ENCODE measurements at regions not wholly inside any gene's neighbourhood (a gene's known extent, or its start where the extent isn't known, plus 50 kb on each side); places are given as distances from the start of the nearest gene placed in this dataset.
"Not testable (repeated sequence)": the region's sequence is repeated elsewhere in the genome, so short reads cannot be mapped to it uniquely, and the experiment has no call there.

DNA sequence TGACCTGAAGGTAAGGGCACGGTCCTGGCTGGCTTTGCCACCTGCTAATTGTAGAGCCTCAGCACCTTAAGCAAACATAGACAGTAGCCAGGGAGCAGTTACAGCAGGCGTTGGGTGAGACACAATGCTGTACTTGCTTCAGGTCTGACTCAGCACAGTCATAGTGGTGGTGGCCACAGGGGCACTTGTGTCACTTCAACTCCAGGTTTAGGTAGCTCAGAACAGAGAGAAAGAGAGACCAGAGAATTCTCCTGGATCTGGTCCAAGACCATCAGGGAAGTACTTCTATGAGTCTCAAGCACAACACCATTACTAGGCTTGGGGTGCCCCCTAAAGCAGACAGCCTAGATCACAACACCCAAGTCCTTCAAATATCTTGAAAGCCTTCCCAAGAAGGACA lies 204.4 kb downstream of the OTOL1 start:
- no peak overlapping the region for H3K4me3 ChIP-seq (replicated peaks; ENCODE audit: low read depth, low read length)
- no peak for DNase-seq (ENCODE audit: low read depth)
- TF ChIP-seq, protein P1, sequence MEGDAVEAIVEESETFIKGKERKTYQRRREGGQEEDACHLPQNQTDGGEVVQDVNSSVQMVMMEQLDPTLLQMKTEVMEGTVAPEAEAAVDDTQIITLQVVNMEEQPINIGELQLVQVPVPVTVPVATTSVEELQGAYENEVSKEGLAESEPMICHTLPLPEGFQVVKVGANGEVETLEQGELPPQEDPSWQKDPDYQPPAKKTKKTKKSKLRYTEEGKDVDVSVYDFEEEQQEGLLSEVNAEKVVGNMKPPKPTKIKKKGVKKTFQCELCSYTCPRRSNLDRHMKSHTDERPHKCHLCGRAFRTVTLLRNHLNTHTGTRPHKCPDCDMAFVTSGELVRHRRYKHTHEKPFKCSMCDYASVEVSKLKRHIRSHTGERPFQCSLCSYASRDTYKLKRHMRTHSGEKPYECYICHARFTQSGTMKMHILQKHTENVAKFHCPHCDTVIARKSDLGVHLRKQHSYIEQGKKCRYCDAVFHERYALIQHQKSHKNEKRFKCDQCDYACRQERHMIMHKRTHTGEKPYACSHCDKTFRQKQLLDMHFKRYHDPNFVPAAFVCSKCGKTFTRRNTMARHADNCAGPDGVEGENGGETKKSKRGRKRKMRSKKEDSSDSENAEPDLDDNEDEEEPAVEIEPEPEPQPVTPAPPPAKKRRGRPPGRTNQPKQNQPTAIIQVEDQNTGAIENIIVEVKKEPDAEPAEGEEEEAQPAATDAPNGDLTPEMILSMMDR (IDR thresholded peaks at IDR 0.05; ENCODE audit: low read length, missing control alignments) = no peak

DNA sequence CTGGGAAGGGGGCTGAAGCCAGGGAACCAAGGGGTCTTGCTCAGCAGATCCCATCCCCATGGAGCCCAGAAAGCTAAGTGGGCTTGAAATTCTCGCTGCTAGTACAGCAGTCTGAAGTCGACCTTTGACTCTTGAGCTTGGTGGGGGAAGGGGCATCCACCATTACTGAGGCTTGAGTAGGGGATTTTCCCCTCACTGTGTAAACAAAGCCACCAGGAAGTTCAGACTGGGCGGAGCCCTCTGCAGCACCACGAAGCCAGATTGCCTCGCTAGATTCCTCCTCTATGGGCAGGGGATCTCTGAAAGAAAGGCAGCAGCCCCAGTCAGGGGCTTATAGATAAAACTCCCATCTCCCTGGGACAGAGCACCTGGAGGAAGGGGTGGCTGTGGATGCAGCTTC lies 210.6 kb downstream of the OTOL1 start:
- not testable (repeated sequence) for DNase-seq (ENCODE audit: low read depth); H3K4me3 ChIP-seq (replicated peaks; ENCODE audit: low read depth, low read length)

DNA sequence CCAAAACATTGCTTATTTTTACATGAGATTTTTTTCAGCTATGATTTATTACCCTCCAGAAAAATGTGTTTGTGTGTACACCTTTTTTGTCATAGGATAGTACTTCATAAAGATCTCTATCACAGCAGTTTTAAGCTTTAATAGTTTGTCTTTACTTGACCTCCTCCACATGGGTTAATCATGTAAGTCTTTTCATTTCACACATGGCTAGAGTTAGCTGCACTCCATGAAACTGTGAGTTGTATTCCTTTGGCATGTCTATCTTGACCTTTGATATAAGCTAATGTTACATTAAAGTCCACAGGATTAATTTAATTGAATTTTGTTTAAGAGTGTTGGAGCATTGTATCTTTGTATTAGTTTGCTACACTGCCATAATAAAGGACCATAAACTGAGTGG lies 217.1 kb downstream of the OTOL1 start:
- no peak for DNase-seq (ENCODE audit: low read depth)
- TF ChIP-seq, protein P1 (IDR thresholded peaks at IDR 0.05; ENCODE audit: low read length, missing control alignments) = no peak
- H3K4me3 ChIP-seq (replicated peaks; ENCODE audit: low read depth, low read length) = no peak overlapping the region

DNA sequence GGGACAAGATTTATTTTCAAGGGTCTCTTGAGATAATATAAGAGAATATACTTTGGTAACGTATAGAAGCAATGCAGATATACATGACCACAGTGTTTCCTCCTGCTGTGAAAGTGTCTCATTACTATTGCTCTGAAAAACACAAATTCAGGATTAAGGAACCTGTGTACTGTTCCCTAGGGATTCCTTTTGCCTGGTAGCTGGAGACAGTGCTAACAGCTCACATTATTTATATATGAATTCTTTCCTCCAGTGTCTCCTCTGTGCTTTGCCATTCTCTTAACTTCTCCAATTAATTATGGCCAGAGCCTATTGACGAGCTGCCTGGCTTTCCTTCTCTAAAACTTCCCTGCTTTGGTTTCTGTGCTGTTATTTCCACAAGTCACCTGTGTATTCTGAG lies 235.4 kb downstream of the OTOL1 start:
- H3K4me3 ChIP-seq (replicated peaks; ENCODE audit: low read depth, low read length) = no peak overlapping the region
- no peak for DNase-seq (ENCODE audit: low read depth)
- TF ChIP-seq, protein P1 (IDR thresholded peaks at IDR 0.05; ENCODE audit: low read length, missing control alignments) = no peak

DNA sequence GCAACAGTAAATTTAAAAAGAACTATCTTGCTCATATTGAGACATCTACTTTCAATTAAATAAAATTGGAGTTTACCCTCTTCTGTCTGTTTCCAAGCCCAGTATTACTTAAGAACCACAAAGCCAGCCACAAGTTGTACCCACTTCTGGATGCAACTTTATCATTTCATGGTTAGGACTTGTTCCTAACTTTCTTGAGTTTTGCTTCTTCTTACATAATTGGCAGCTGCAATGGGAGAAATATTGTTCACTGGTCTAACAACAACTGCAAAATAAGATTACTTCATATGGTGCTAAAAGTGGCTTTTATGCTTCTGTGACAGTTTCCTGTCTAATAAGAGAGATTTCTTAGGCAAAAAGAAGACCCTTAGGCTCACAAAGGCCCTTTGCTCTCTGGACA lies 240.6 kb downstream of the OTOL1 start:
- TF ChIP-seq, protein P1 (IDR thresholded peaks at IDR 0.05; ENCODE audit: low read length, missing control alignments) = no peak
- no peak overlapping the region for H3K4me3 ChIP-seq (replicated peaks; ENCODE audit: low read depth, low read length)
- no peak for DNase-seq (ENCODE audit: low read depth)

DNA sequence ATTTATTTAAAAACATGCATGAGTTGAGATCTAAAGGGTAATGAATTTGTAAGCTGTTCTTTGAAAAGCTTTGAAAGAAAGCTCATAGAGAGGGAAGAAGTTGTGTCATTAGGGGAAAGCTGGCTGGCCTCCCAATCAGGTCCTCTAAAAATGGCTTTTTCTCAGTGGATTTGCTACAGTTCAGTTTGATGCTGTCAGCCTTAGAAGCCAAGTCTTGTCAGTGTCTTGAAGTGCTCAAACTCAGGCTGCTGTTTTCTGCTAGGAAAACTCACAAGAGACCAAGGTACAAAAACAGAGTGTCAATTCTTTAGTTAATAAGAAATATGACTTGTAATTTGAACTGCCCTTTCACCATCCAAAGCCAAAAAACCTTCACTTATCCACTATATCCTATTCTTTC lies 243.8 kb downstream of the OTOL1 start:
- DNase-seq (ENCODE audit: low read depth) = no peak
- no peak overlapping the region for H3K4me3 ChIP-seq (replicated peaks; ENCODE audit: low read depth, low read length)
- TF ChIP-seq, protein P1 (IDR thresholded peaks at IDR 0.05; ENCODE audit: low read length, missing control alignments) = no peak

DNA sequence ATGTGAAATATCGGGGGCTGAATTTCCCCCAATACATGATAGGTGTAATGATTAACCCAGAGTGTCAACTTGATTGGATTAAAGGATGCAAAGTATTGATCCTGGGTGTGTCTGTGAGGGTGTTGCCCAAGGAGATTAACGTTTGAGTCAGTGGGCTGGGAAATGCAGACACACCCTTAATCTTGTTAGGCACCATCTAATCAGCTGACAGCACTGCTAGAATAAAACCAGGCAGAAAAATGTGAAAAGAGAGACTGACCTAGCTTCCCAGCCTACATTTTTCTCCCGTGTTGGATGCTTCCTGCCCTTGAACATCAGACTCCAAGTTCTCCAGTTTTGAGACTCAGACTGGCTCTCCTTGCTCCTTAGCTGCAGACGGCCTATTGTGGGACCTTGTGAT lies 247.8 kb downstream of the OTOL1 start:
- H3K4me3 ChIP-seq (replicated peaks; ENCODE audit: low read depth, low read length) = no peak overlapping the region
- TF ChIP-seq, protein P1 (IDR thresholded peaks at IDR 0.05; ENCODE audit: low read length, missing control alignments) = no peak
- DNase-seq (ENCODE audit: low read depth) = no peak

DNA sequence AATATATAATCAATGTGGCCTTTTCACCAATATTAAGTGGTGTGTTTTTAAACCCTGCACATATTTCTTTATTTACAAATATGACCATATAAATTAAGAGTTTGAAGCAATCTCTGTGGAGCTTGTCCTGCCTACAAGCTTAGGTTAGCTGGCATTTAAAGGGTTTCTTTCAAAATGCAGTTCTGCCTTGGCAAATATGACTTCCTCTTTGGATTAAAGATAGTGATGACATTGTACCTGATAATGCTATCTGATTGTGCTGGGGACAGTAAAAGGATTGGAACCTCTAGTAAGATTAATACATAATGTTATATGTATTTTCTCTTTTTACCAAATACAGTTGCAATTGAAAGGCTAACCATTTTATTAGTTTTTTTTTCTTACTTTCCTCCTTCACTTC lies 249.1 kb downstream of the OTOL1 start:
- DNase-seq (ENCODE audit: low read depth) = no peak
- no peak overlapping the region for H3K4me3 ChIP-seq (replicated peaks; ENCODE audit: low read depth, low read length)
- TF ChIP-seq, protein P1 (IDR thresholded peaks at IDR 0.05; ENCODE audit: low read length, missing control alignments) = no peak
